Neutrophil (primary cell): ENCODE measurements at regions not wholly inside any gene's neighbourhood (a gene's known extent, or its start where the extent isn't known, plus 50 kb on each side); places are given as distances from the start of the nearest gene placed in this dataset.

Experiments used
- H3K27ac ChIP-seq: fragments of 200-600 bp; sonication (generic); 2 replicates; pipeline ENCODE4 v1.5.1; 2016; ENCODE audit warnings: mild to moderate bottlenecking, moderate library complexity
- H3K27me3 ChIP-seq: fragments of 200-600 bp; sonication (generic); 2 replicates; pipeline ENCODE4 v1.6.0; 2016; ENCODE audit warnings: mild to moderate bottlenecking
- H3K36me3 ChIP-seq: fragments of 200-600 bp; sonication (generic); 2 replicates; pipeline ENCODE4 v1.5.1; 2017
- H3K4me1 ChIP-seq, 2 experiments: fragments of 200-600 bp in 1 of 2; sonication (generic) in 1 of 2; 1 replicate in 1 of 2; 2 replicates in 1 of 2; pipeline versions ENCODE4 v1.5.1 to v1.6.1; 2013 to 2016; ENCODE audit warnings: low read depth in 1 of 2, low read length in 1 of 2, mild to moderate bottlenecking in 1 of 2, moderate library complexity in 1 of 2; ENCODE audit not compliant: control insufficient read depth in 1 of 2, insufficient read depth in 1 of 2
- H3K4me3 ChIP-seq, 2 experiments: fragments of 200-600 bp in 1 of 2; sonication (generic) in 1 of 2; 1 replicate in 1 of 2; 2 replicates in 1 of 2; pipeline ENCODE4 v1.5.1; 2013 to 2016; ENCODE audit warnings: low read depth in 1 of 2, low read length in 1 of 2, mild to moderate bottlenecking in 1 of 2, moderate library complexity in 1 of 2
- H3K9me3 ChIP-seq: fragments of 200-600 bp; sonication (generic); 2 replicates; pipeline ENCODE4 v1.5.1; 2016
- TF ChIP-seq, protein P1 (sequence below): fragments of 200-600 bp; sonication (generic); IDR thresholded peaks from 2 replicates; pipeline ENCODE4 v1.5.1; 2016; ENCODE audit warnings: antibody characterized with exemption

DNA sequence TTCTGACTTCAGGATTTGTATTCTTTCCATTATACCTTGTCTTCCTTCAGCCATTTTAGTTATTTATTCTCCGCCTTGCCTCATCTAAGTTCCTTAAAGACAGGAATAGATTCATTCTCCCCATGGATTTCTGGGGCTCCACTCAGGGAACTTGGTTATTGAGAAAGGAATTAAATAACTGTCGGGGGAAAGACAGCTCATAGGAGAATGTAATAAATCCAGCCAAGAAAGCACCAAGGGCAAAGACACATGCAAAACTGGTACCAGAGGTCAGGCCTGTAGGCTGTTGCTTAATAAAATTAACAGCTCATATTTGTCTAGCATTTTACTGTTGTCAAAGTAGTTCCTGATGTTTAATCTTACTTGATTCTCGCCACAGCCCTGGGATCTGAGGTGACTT is 357.2 kb downstream of the TMEM38B start:
- Histone ChIP-seq H3K4me1 (no peaks in the 10 kb centered on the region), H3K27me3 (no peaks in the 10 kb centered on the region), H3K36me3 (no peaks in the 10 kb centered on the region), H3K27ac (no peak overlapping the region), H3K4me3 (no peak overlapping the region), H3K9me3 (no peaks in the 10 kb centered on the region)
- TF ChIP-seq, protein P1, sequence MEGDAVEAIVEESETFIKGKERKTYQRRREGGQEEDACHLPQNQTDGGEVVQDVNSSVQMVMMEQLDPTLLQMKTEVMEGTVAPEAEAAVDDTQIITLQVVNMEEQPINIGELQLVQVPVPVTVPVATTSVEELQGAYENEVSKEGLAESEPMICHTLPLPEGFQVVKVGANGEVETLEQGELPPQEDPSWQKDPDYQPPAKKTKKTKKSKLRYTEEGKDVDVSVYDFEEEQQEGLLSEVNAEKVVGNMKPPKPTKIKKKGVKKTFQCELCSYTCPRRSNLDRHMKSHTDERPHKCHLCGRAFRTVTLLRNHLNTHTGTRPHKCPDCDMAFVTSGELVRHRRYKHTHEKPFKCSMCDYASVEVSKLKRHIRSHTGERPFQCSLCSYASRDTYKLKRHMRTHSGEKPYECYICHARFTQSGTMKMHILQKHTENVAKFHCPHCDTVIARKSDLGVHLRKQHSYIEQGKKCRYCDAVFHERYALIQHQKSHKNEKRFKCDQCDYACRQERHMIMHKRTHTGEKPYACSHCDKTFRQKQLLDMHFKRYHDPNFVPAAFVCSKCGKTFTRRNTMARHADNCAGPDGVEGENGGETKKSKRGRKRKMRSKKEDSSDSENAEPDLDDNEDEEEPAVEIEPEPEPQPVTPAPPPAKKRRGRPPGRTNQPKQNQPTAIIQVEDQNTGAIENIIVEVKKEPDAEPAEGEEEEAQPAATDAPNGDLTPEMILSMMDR, result no peak

DNA sequence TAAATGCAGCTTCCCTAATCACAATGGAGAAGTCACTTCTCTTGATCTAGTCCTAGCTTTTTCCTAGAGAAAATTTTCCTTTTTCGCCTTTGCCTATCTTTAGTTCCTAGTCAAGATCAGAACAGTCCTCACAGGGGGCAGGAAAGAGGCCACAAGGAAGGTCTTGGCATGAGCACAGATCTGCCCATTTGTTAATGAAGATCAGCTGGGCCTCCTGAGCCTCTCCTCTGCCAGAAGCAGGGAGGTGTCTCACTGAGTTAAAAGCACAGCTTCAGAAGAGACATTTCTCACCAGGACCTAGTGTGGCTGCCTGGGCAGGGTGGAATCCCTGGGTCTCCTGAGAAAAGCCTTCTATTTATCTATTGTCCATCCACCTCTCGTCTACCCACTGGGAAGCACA is 357.8 kb downstream of the TMEM38B start:
- Histone ChIP-seq H3K27me3 (no peaks in the 10 kb centered on the region), H3K9me3 (no peaks in the 10 kb centered on the region), H3K27ac (no peak overlapping the region), H3K4me3 (no peak overlapping the region), H3K36me3 (no peaks in the 10 kb centered on the region), H3K4me1 (no peaks in the 10 kb centered on the region)
- TF ChIP-seq, protein P1, result no peak

- no peaks in the 10 kb centered on the region for H3K27me3 ChIP-seq
- no peak overlapping the region for H3K4me3 ChIP-seq
- no peaks in the 10 kb centered on the region for H3K36me3 ChIP-seq
- H3K27ac ChIP-seq, result no peak overlapping the region
- H3K4me1 ChIP-seq, result no peaks in the 10 kb centered on the region
- no peaks in the 10 kb centered on the region for H3K9me3 ChIP-seq
- TF ChIP-seq, protein P1, result no peak
Measured at GRCh38 chr9:106052735-106053134, 358.4 kb downstream of the TMEM38B start.

- no peaks in the 10 kb centered on the region for H3K36me3 ChIP-seq
- H3K27ac ChIP-seq, result no peak overlapping the region
- H3K4me3 ChIP-seq, result no peak overlapping the region
- TF ChIP-seq, protein P1, result no peak
- H3K27me3 ChIP-seq, result no peaks in the 10 kb centered on the region
- H3K4me1 ChIP-seq, result no peaks in the 10 kb centered on the region
- no peaks in the 10 kb centered on the region for H3K9me3 ChIP-seq
Measured at GRCh38 chr9:106056328-106056727, 362.0 kb downstream of the TMEM38B start.

DNA sequence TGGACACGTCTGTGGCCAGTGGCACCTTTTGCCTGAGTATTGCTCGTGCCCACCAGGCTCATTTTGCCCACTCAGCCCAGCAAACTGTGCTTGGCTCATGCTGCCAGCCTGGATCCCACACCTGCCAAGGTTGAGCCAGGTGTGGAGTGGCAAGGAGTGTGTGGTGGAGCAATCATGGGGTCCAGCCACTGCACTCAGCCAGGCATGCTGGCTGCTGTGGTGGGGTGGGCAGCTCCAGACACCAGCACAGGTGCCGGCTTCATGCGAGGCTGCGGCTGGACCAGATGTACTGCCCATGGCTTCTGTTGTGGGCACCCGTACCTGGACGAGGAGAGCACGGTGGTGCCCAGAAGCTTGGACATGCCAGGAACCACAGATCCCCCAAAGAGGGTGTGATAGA is 364.1 kb downstream of the TMEM38B start:
- Histone ChIP-seq H3K36me3 (no peaks in the 10 kb centered on the region), H3K27ac (no peak overlapping the region), H3K27me3 (no peaks in the 10 kb centered on the region), H3K4me1 (no peaks in the 10 kb centered on the region), H3K9me3 (no peaks in the 10 kb centered on the region), H3K4me3 (no peak overlapping the region)
- TF ChIP-seq, protein P1, result no peak

GRCh38 chr9:106059886-106060285 is 365.5 kb downstream of the TMEM38B start:
- Histone ChIP-seq H3K27me3 (no peaks in the 10 kb centered on the region), H3K4me3 (no peak overlapping the region), H3K27ac (no peak overlapping the region), H3K4me1 (no peaks in the 10 kb centered on the region), H3K9me3 (no peaks in the 10 kb centered on the region), H3K36me3 (no peaks in the 10 kb centered on the region)
- TF ChIP-seq, protein P1, result no peak
